ENCODE measurements at regions not wholly inside any gene's neighbourhood (a gene's known extent, or its start where the extent isn't known, plus 50 kb on each side); places are given as distances from the start of the nearest gene placed in this dataset.
"Not testable (repeated sequence)": the region's sequence is repeated elsewhere in the genome, so short reads cannot be mapped to it uniquely, and the experiment has no call there.

DNA sequence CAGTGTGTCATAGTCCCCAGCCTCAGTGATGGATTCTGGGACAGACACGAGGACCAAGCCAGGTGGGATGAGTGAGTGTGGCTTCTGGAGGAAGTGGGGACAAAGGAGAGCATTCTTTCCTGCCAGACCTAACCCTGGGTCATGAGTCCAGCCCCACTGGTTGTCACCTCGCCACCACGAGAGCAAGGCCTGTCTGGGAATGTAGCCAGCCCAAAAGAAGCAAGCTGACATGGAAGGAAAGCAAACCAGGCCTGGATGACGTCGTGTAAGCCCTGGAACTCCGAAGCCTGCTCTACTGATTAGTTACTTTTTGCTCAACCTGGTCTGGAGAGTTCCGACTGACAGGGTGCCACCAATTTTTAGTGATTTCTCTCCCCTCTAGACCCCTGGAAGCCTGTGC, 105.9 kb downstream of the SINHCAF start:
- H3K4me3 ChIP-seq (ENCODE audit: low read depth, low read length) = no peak overlapping the region
- TF ChIP-seq, protein P1, sequence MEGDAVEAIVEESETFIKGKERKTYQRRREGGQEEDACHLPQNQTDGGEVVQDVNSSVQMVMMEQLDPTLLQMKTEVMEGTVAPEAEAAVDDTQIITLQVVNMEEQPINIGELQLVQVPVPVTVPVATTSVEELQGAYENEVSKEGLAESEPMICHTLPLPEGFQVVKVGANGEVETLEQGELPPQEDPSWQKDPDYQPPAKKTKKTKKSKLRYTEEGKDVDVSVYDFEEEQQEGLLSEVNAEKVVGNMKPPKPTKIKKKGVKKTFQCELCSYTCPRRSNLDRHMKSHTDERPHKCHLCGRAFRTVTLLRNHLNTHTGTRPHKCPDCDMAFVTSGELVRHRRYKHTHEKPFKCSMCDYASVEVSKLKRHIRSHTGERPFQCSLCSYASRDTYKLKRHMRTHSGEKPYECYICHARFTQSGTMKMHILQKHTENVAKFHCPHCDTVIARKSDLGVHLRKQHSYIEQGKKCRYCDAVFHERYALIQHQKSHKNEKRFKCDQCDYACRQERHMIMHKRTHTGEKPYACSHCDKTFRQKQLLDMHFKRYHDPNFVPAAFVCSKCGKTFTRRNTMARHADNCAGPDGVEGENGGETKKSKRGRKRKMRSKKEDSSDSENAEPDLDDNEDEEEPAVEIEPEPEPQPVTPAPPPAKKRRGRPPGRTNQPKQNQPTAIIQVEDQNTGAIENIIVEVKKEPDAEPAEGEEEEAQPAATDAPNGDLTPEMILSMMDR (conservative IDR thresholded peaks at IDR 0.05; ENCODE audit: low read depth, low read length) = no peak
- no peak for DNase-seq (ENCODE audit: low read depth)

DNA sequence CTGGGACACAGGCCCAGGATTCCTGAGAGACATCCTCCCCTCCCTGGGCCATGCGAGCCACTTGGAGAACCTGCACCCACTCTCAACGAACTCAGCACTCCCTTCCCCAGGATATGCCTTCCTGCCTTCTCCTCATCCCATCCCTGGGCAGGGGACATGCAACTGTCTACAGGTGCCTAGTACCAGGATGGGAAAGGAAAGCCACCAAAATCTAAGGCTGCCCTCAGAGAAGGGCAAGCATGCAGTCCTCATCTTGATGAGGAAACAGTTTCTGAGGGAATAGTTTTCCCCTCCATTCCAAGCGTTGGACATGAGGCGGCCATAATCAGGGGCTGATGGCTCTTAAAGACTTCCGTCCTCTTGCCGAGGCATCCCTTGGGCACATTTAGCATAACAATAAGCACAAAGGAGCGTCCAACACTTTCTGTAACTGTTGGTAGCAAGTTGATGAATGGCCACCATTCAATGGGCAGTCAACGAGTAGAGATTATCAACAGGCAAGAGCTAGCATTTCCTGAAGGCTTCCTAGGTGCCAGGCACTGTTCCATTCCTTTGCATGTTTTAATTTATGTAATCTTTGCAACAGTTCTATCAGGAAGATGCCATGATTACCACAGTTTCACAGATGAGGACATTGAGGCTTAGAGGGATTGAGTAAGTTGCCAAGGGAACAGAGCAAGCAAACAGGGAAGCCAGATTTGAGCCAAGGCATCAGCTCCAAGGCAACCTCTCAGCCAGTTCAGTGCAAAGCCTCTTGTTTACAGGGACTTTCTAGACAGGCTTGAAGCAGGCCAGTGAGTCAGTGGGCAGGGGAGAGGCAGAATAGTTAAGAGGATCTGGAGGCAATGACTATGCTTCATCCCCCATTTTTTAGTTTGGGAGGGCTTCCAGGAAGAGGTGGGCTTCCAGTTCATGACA, 105.1 kb downstream of the SINHCAF start:
- H3K4me3 ChIP-seq (ENCODE audit: low read depth, low read length) = no peak overlapping the region
- TF ChIP-seq, protein P1 (conservative IDR thresholded peaks at IDR 0.05; ENCODE audit: low read depth, low read length) = no peak
- peak; percentile 50 for DNase-seq (ENCODE audit: low read depth)

DNA sequence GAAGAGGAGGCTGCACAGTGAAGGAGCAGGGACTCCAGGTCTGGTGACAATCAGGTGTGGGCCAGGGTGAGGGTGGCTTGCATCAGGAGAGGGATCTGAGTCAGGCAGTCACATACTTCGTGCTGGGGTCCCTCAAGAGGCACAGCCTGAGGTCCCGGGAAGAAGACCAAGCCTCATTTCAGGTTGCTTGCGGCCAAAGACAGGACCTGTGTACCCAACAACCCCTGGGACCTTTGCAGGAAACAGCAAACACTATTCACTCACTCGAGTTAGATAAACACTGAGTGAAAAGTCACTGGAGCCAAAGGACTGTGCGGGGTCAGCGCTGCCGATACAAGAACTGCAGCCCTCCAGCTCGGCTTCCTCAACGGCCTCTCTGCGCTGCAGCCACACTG, 104.4 kb downstream of the SINHCAF start:
- H3K4me3 ChIP-seq (ENCODE audit: low read depth, low read length) = no peak overlapping the region
- TF ChIP-seq, protein P1 (conservative IDR thresholded peaks at IDR 0.05; ENCODE audit: low read depth, low read length) = no peak
- DNase-seq (ENCODE audit: low read depth) = no peak

DNA sequence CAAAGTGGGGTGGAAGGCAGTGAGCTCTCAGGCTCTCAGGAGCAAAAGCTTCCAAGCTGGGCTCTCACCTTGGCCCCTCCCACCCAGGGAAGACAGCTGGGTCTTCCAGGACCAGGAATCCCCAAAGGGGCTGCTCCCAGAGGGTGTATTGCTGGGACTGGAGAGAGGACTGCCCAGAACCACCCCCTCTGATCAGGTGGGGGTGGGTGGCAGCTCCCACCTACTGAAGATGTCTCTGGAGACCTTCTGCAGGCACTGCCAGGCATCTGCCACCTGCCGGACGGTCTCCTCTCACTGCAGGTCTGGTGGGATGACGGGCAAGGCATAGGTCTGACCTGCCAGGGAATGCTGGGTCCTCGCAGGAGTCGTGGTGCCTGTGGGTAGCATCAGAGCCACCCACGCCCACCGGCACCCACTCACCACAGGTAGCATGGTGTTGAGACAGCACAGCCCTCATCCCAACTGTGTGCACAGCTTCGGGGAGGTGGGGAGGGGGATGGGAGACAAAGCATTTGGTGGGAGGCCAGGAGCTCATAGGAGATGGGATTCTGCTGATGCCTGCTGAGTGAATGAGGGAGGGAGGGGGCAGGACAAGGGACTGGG, 103.2 kb downstream of the SINHCAF start:
- TF ChIP-seq, protein P1 (conservative IDR thresholded peaks at IDR 0.05; ENCODE audit: low read depth, low read length) = no peak
- no peak overlapping the region for H3K4me3 ChIP-seq (ENCODE audit: low read depth, low read length)
- DNase-seq (ENCODE audit: low read depth) = no peak

DNA sequence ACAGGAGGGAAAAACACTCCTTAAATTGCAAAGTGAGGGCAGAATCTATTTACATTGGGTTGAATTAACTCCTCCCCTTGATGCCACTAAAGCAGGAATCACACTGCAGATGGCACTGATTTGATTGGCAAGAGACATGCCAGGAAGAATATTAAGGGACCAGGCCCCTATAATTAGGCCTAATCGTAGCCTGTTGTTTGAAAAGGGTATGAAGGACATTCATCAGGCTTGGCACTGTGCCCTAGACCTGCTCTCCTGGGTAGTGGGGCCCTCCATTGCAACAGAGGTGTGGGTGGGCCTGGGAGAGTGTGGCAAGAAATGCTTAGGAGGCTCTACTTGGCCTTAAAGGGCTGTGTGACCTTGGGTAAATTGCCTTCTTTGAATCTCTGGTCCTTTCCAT, 102.3 kb downstream of the SINHCAF start:
- H3K4me3 ChIP-seq (ENCODE audit: low read depth, low read length); DNase-seq (ENCODE audit: low read depth): not testable (repeated sequence)

DNA sequence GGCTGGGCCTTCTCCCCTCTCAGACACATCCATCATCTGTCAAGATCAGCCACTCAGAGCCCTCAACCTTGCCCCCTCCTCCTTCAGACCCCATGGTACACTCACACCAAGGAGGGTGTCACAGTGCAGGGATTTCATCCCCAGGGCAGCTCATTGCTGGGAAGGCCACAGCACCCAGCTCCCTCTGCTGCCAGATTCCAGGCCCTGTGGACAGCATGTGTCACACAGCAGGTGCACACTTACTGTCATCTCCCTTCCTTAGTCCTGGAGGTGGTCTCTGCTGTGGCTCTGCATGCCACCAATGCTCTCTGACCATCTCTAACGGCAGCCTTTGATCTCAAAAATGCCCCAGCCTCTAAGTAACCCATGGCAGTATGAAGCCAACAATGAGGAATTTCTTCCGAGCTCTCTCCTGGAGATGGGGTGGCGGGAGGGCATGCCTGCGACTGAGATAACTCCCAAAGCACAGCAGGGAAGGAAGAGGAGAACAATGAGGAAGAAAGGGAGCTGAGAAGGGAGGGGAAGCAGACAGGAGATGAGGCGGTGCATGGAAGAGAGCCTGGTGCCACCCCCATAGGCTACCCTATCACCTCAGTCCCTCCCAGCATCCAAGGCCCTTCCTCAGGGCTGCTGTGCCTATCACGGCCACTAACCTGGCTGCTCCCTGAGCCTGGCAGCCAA, 101.0 kb downstream of the SINHCAF start:
- H3K4me3 ChIP-seq (ENCODE audit: low read depth, low read length) = no peak overlapping the region
- TF ChIP-seq, protein P1 (conservative IDR thresholded peaks at IDR 0.05; ENCODE audit: low read depth, low read length) = no peak
- no peak for DNase-seq (ENCODE audit: low read depth)
